GM21723 (cell line): ENCODE measurements at regions not wholly inside any gene's neighbourhood (a gene's known extent, or its start where the extent isn't known, plus 50 kb on each side); places are given as distances from the start of the nearest gene placed in this dataset.

ENCODE experiments used
- ATAC-seq: cut with Tn5 transposase; IDR thresholded peaks from one replicate; pipeline ENCODE4 v1.9.1; 2021; ENCODE audit warnings: mild to moderate bottlenecking, moderate library complexity; ENCODE audit not compliant: unreplicated experiment

GRCh38 chr3:168608926-168609325, 513.2 kb upstream of the GOLIM4 start:
- ATAC-seq: no peak

GRCh38 chr3:168604767-168605166, 509.0 kb upstream of the GOLIM4 start:
- no peak for ATAC-seq

- no peak for ATAC-seq
These were observed 502.5 kb upstream of the GOLIM4 start for GRCh38 chr3:168598250-168598649.

GRCh38 chr3:168596175-168596823, 500.6 kb upstream of the GOLIM4 start:
- ATAC-seq: no peak

- ATAC-seq: no peak
These were observed 495.9 kb upstream of the GOLIM4 start for GRCh38 chr3:168591587-168591986.

- ATAC-seq: no peak
These were observed 493.7 kb upstream of the GOLIM4 start for GRCh38 chr3:168589376-168589775.

- no peak for ATAC-seq
These were observed 489.8 kb upstream of the GOLIM4 start for GRCh38 chr3:168585544-168585943.

- no peak for ATAC-seq
These were observed 488.3 kb upstream of the GOLIM4 start for GRCh38 chr3:168583977-168584376.

- no peak for ATAC-seq
These were observed 486.8 kb upstream of the GOLIM4 start for GRCh38 chr3:168582503-168582902.

GRCh38 chr3:168581771-168582225, 486.1 kb upstream of the GOLIM4 start:
- ATAC-seq: no peak

- ATAC-seq: no peak
These were observed 483.3 kb upstream of the GOLIM4 start for GRCh38 chr3:168579010-168579409.

GRCh38 chr3:168575750-168576149, 480.0 kb upstream of the GOLIM4 start:
- no peak for ATAC-seq

- ATAC-seq: no peak
These were observed 478.9 kb upstream of the GOLIM4 start for GRCh38 chr3:168574455-168575158.

GRCh38 chr3:168570404-168571155, 474.9 kb upstream of the GOLIM4 start:
- ATAC-seq: no peak

GRCh38 chr3:168558728-168559411, 463.1 kb upstream of the GOLIM4 start:
- ATAC-seq: no peak

GRCh38 chr3:168552251-168552650, 456.5 kb upstream of the GOLIM4 start:
- no peak for ATAC-seq

- no peak for ATAC-seq
These were observed 453.0 kb upstream of the GOLIM4 start for GRCh38 chr3:168548719-168549118.

GRCh38 chr3:168546707-168547106, 451.0 kb upstream of the GOLIM4 start:
- no peak for ATAC-seq

GRCh38 chr3:168545591-168545990, 449.9 kb upstream of the GOLIM4 start:
- ATAC-seq: no peak

GRCh38 chr3:168544097-168544957, 448.6 kb upstream of the GOLIM4 start:
- no peak for ATAC-seq
